Adrenal gland (tissue), 5 donors: ENCODE measurements at regions not wholly inside any gene's neighbourhood (a gene's known extent, or its start where the extent isn't known, plus 50 kb on each side); places are given as distances from the start of the nearest gene placed in this dataset.

Experiments used
- CTCF ChIP-seq, 6 experiments: fragments of 450-650 bp in 4 of 6; fragments of 200-600 bp in 2 of 6; sonication (generic) in 1 of 6; IDR thresholded peaks; 1 replicate in 5 of 6; 2 replicates in 1 of 6; pipeline versions ENCODE4 v1.5.1 to v1.8.0; 2016 to 2021; ENCODE audit warnings: antibody characterized with exemption in 6 of 6, mild to moderate bottlenecking in 2 of 6, moderate library complexity in 1 of 6
- POLR2A ChIP-seq, 2 donors: fragments of 450-650 bp; IDR thresholded peaks; one replicate each; pipeline ENCODE4 v1.6.1; 2017; ENCODE audit warnings: antibody characterized with exemption in 2 of 2, mild to moderate bottlenecking in 2 of 2, moderate library complexity in 1 of 2
- donor health status: DM: no; HTN: no; CAD: no.

GRCh38 chr18:27577265-27577664 lies 392.2 kb upstream of the CHST9 start:
- TF ChIP-seq CTCF (IDR thresholded peaks at IDR 0.05): no peak
- no peak for TF ChIP-seq POLR2A (IDR thresholded peaks at IDR 0.05)
